H9 (cell line): ENCODE measurements at regions not wholly inside any gene's neighbourhood (a gene's known extent, or its start where the extent isn't known, plus 50 kb on each side); places are given as distances from the start of the nearest gene placed in this dataset.

ENCODE experiments used
- DNase-seq: peaks from one replicate; pipeline ENCODE4 v3.0.0-alpha.2; 2017
- H2AFZ ChIP-seq: one replicate; pipeline ENCODE4 v1.6.1; 2013; ENCODE audit warnings: mild to moderate bottlenecking, low read length, control low read depth, moderate library complexity
- H2AK5ac ChIP-seq: 2 replicates; pipeline ENCODE4 v1.6.1; 2013; ENCODE audit warnings: low read length, control low read depth, mixed read lengths; ENCODE audit not compliant: insufficient read length
- H2BK120ac ChIP-seq: one replicate; pipeline ENCODE4 v1.6.1; 2013; ENCODE audit warnings: low read depth, mild to moderate bottlenecking, low read length, control low read depth, inconsistent platforms; ENCODE audit not compliant: poor library complexity, severe bottlenecking
- H2BK12ac ChIP-seq: 2 replicates; pipeline ENCODE4 v1.6.1; 2013; ENCODE audit warnings: low read length, control low read depth, mixed read lengths, low read depth; ENCODE audit not compliant: insufficient read length
- H2BK15ac ChIP-seq: 2 replicates; pipeline ENCODE4 v1.6.1; 2013; ENCODE audit warnings: low read depth, low read length, control low read depth
- H2BK20ac ChIP-seq: one replicate; pipeline ENCODE4 v1.6.1; 2013; ENCODE audit warnings: low read depth, mild to moderate bottlenecking, low read length, control low read depth, inconsistent platforms; ENCODE audit not compliant: poor library complexity, severe bottlenecking
- H2BK5ac ChIP-seq: 2 replicates; pipeline ENCODE4 v1.6.1; 2013; ENCODE audit warnings: low read length, control low read depth, mixed read lengths; ENCODE audit not compliant: insufficient read length
- H3K14ac ChIP-seq: 2 replicates; pipeline ENCODE4 v1.6.1; 2013; ENCODE audit warnings: low read length, control low read depth; ENCODE audit not compliant: insufficient read depth
- H3K18ac ChIP-seq: 2 replicates; pipeline ENCODE4 v1.6.1; 2013; ENCODE audit warnings: low read depth, mild to moderate bottlenecking, mixed read lengths, low read length, control low read depth; ENCODE audit not compliant: insufficient read length
- H3K23ac ChIP-seq: 2 replicates; pipeline ENCODE4 v1.6.1; 2013; ENCODE audit warnings: low read length, control low read depth, mixed read lengths, low read depth; ENCODE audit not compliant: insufficient read length
- H3K23me2 ChIP-seq: 2 replicates; pipeline ENCODE4 v1.6.1; 2013; ENCODE audit warnings: low read depth, mild to moderate bottlenecking, mixed read lengths, low read length, control low read depth; ENCODE audit not compliant: insufficient read length, poor library complexity, severe bottlenecking
- H3K27ac ChIP-seq: 2 replicates; pipeline ENCODE4 v1.5.1; 2013; ENCODE audit warnings: low read length, control low read depth, mixed read lengths, low read depth; ENCODE audit not compliant: insufficient read length
- H3K27me3 ChIP-seq: 2 replicates; pipeline ENCODE4 v1.6.1; 2013; ENCODE audit warnings: low read length, control low read depth, inconsistent platforms; ENCODE audit not compliant: insufficient read depth
- H3K4ac ChIP-seq: 2 replicates; pipeline ENCODE4 v1.6.1; 2013; ENCODE audit warnings: low read depth, mild to moderate bottlenecking, control low read depth, inconsistent platforms, low read length, moderate library complexity
- H3K4me1 ChIP-seq: 2 replicates; pipeline ENCODE4 v1.6.1; 2013; ENCODE audit warnings: low read length, control low read depth, inconsistent platforms; ENCODE audit not compliant: insufficient read depth
- H3K4me2 ChIP-seq: 2 replicates; pipeline ENCODE4 v1.6.1; 2013; ENCODE audit warnings: low read length, control low read depth, mixed read lengths; ENCODE audit not compliant: insufficient read length, insufficient read depth
- H3K56ac ChIP-seq: 2 replicates; pipeline ENCODE4 v1.6.1; 2013; ENCODE audit warnings: low read depth, mild to moderate bottlenecking, mixed read lengths, low read length, control low read depth; ENCODE audit not compliant: insufficient read length
- H3K79me1 ChIP-seq: 2 replicates; pipeline ENCODE4 v1.6.1; 2013; ENCODE audit warnings: low read depth, mild to moderate bottlenecking, moderate library complexity, low read length, control low read depth, inconsistent platforms; ENCODE audit not compliant: insufficient read depth, poor library complexity, severe bottlenecking
- H3K79me2 ChIP-seq: 2 replicates; pipeline ENCODE4 v1.6.1; 2013; ENCODE audit warnings: low read length, control low read depth, inconsistent platforms; ENCODE audit not compliant: insufficient read depth
- H3K9ac ChIP-seq: 2 replicates; pipeline ENCODE4 v1.6.1; 2013; ENCODE audit warnings: low read length, control low read depth, mixed read lengths; ENCODE audit not compliant: insufficient read length; ENCODE audit errors: extremely low read depth
- H3K9me3 ChIP-seq: one replicate; pipeline ENCODE4 v1.6.1; 2013; ENCODE audit warnings: low read depth, low read length, inconsistent platforms; ENCODE audit not compliant: control insufficient read depth
- H3T11ph ChIP-seq: one replicate; pipeline ENCODE4 v1.6.1; 2013; ENCODE audit warnings: mild to moderate bottlenecking, low read length, control low read depth, inconsistent platforms
- H4K20me1 ChIP-seq: one replicate; pipeline ENCODE4 v1.6.1; 2013; ENCODE audit not compliant: control insufficient read depth, insufficient read length, insufficient read depth
- H4K5ac ChIP-seq: 2 replicates; pipeline ENCODE4 v1.6.1; 2013; ENCODE audit warnings: low read depth, mild to moderate bottlenecking, mixed read lengths, low read length, control low read depth; ENCODE audit not compliant: insufficient read length
- H4K8ac ChIP-seq: replicated peaks from 2 replicates; pipeline ENCODE4 v1.6.1; 2013; ENCODE audit warnings: low read length, control low read depth, mixed read lengths, low read depth; ENCODE audit not compliant: insufficient read length
- H4K91ac ChIP-seq: 2 replicates; pipeline ENCODE4 v1.6.1; 2013; ENCODE audit warnings: low read depth, mild to moderate bottlenecking, moderate library complexity, mixed read lengths, low read length, control low read depth; ENCODE audit not compliant: insufficient read length
- H3K27ac Mint-ChIP-seq, 3 experiments: 2 replicates in 2 of 3; 3 replicates in 1 of 3; pipeline ENCODE4 v1.8.0; 2020 to 2021; ENCODE audit warnings: mixed read lengths in 3 of 3, mild to moderate bottlenecking in 1 of 3, moderate library complexity in 1 of 3
- H3K27me3 Mint-ChIP-seq: 2 replicates; pipeline ENCODE4 v1.8.0; 2021; ENCODE audit warnings: low read depth, mild to moderate bottlenecking, moderate library complexity, mixed read lengths
- H3K36me3 Mint-ChIP-seq, 3 experiments: 2 replicates in 2 of 3; 3 replicates in 1 of 3; pipeline ENCODE4 v1.8.0; 2020 to 2021; ENCODE audit warnings: low read depth in 3 of 3, mixed read lengths in 3 of 3; ENCODE audit not compliant: insufficient read depth in 1 of 3
- H3K4me1 Mint-ChIP-seq, 2 experiments: 2 replicates each; pipeline ENCODE4 v1.8.0; 2020; ENCODE audit warnings: mixed read lengths in 2 of 2
- H3K4me3 Mint-ChIP-seq, 2 experiments: 2 replicates in 1 of 2; 3 replicates in 1 of 2; pipeline ENCODE4 v1.8.0; 2020 to 2021; ENCODE audit warnings: mild to moderate bottlenecking in 2 of 2, mixed read lengths in 2 of 2, moderate library complexity in 1 of 2
- H3K9me3 Mint-ChIP-seq, 2 experiments: 2 replicates in 1 of 2; 3 replicates in 1 of 2; pipeline ENCODE4 v1.8.0; 2020; ENCODE audit warnings: mild to moderate bottlenecking in 2 of 2, mixed read lengths in 2 of 2, moderate library complexity in 1 of 2
- WGBS: extraction: QIAGEN DNeasy Blood & Tissue Kit; methylation state at CpG from one replicate; pipeline ENCODE4 v1.1.7; 2013; ENCODE audit warnings: missing lambda C conversion rate, low lambda C conversion rate, mixed read lengths; ENCODE audit not compliant: insufficient read length; ENCODE audit errors: extremely low coverage; 5-methylcytosine and 5-hydroxymethylcytosine counted together
- TF ChIP-seq, protein P1 (sequence below): fragments of 200-600 bp; sonication (generic); conservative IDR thresholded peaks from 3 replicates; pipeline ENCODE4 v1.8.0; 2021; ENCODE audit warnings: antibody characterized with exemption, mild to moderate bottlenecking

DNA sequence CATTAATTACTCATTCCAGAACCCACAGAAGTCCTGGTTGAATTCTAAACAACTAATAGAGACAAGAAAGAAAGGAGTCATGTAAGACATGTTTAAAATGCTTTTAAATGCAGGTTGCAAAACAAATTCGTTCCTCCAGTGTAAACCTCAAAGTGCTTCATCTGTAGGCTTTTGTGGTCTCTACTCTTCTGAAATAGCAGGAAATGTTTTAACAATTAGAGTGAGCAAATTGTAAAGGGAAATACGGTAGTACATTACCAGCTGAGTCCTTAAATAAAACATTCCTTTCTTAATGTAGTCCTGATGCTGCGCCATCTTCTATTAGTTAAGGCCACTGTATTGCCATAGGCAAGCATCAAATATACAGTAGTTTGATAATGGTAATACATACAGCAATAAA, 1934.2 kb upstream of the SEL1L start:
- Mint-ChIP-seq H3K4me1 (no peaks in the 10 kb centered on the region), H3K9me3 (no peaks in the 10 kb centered on the region), H3K27ac (no peak overlapping the region), H3K4me3 (no peak overlapping the region), H3K27me3 (no peaks in the 10 kb centered on the region), H3K36me3 (no peaks in the 10 kb centered on the region)
- Histone ChIP-seq H3K56ac (no peak overlapping the region), H4K91ac (no peak overlapping the region), H3K79me2 (no peaks in the 10 kb centered on the region), H3K14ac (no peak overlapping the region), H4K8ac (no peak overlapping the region), H3K23me2 (no peaks in the 10 kb centered on the region), H3K27me3 (no peaks in the 10 kb centered on the region), H2BK120ac (no peak overlapping the region), H3K4ac (no peak overlapping the region), H3K18ac (no peak overlapping the region), H3K79me1 (no peaks in the 10 kb centered on the region), H2BK15ac (no peak overlapping the region), H3K4me1 (no peaks in the 10 kb centered on the region), H3T11ph (no peak overlapping the region), H2AFZ (no peak overlapping the region), H2BK12ac (no peak overlapping the region), H3K27ac (no peak overlapping the region), H2AK5ac (no peak overlapping the region), H4K20me1 (no peaks in the 10 kb centered on the region), H3K4me2 (no peak overlapping the region), H2BK20ac (no peak overlapping the region), H3K9me3 (no peaks in the 10 kb centered on the region), H3K23ac (no peak overlapping the region), H4K5ac (no peak overlapping the region), H2BK5ac (no peak overlapping the region), H3K9ac (no peak overlapping the region)
- WGBS: no CpG with 5 or more reads among the region's 3 CpGs
- no peak for DNase-seq
- TF ChIP-seq, protein P1, sequence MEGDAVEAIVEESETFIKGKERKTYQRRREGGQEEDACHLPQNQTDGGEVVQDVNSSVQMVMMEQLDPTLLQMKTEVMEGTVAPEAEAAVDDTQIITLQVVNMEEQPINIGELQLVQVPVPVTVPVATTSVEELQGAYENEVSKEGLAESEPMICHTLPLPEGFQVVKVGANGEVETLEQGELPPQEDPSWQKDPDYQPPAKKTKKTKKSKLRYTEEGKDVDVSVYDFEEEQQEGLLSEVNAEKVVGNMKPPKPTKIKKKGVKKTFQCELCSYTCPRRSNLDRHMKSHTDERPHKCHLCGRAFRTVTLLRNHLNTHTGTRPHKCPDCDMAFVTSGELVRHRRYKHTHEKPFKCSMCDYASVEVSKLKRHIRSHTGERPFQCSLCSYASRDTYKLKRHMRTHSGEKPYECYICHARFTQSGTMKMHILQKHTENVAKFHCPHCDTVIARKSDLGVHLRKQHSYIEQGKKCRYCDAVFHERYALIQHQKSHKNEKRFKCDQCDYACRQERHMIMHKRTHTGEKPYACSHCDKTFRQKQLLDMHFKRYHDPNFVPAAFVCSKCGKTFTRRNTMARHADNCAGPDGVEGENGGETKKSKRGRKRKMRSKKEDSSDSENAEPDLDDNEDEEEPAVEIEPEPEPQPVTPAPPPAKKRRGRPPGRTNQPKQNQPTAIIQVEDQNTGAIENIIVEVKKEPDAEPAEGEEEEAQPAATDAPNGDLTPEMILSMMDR: no peak
